SK-N-MC (cell line): ENCODE measurements at regions not wholly inside any gene's neighbourhood (a gene's known extent, or its start where the extent isn't known, plus 50 kb on each side); places are given as distances from the start of the nearest gene placed in this dataset.

Source experiments
- EZH2 ChIP-seq: fragments of 200-600 bp; sonication (generic); IDR thresholded peaks from one replicate; pipeline ENCODE4 v1.6.1; 2017; ENCODE audit warnings: antibody characterized with exemption
- FOXP2 ChIP-seq: optimal IDR thresholded peaks from 2 replicates; pipeline ENCODE3; 2011; ENCODE audit warnings: mild to moderate bottlenecking, moderate library complexity; ENCODE audit not compliant: insufficient read depth; ENCODE audit errors: extremely low read length, control extremely low read depth
- POLR2AphosphoS5 ChIP-seq: IDR thresholded peaks from 2 replicates; pipeline ENCODE4 v1.6.1; 2012; ENCODE audit warnings: mild to moderate bottlenecking, low read depth, low read length, borderline replicate concordance

- TF ChIP-seq EZH2 = no peak
- TF ChIP-seq POLR2AphosphoS5 = no peak
- TF ChIP-seq FOXP2 = no peak
These were observed 249.1 kb downstream of the LY86 start for GRCh38 chr6:6837541-6838080.
